Right lobe of liver (tissue), 6 donors: ENCODE measurements at regions not wholly inside any gene's neighbourhood (a gene's known extent, or its start where the extent isn't known, plus 50 kb on each side); places are given as distances from the start of the nearest gene placed in this dataset.

ENCODE experiments used
- ATAC-seq, 4 donors: fragments of 200-7000 bp; cut with Tn5 transposase; one replicate each; pipeline ENCODE4 v1.9.1; 2020; ENCODE audit warnings: mild to moderate bottlenecking in 4 of 4, moderate library complexity in 4 of 4
- DNase-seq, 3 donors: peaks; one replicate each; pipeline ENCODE4 v3.0.0-alpha.2; 2020
- H3K27ac ChIP-seq, 3 donors: fragments of 200-600 bp; one replicate each; pipeline ENCODE4 v1.8.0; 2022
- H3K27me3 ChIP-seq, 2 donors: fragments of 200-600 bp; one replicate each; pipeline ENCODE4 v1.8.0; 2022
- H3K36me3 ChIP-seq, 4 donors: fragments of 200-600 bp; sonication (generic) in 1 of 4; one replicate each; pipeline versions ENCODE4 v1.5.1 to v1.8.0; 2017 to 2022; ENCODE audit warnings: control low read depth in 1 of 4
- H3K4me1 ChIP-seq, 4 donors: fragments of 200-600 bp; sonication (generic) in 1 of 4; one replicate each; pipeline versions ENCODE4 v1.5.1 to v1.8.0; 2017 to 2022; ENCODE audit warnings: control low read depth in 1 of 4
- H3K4me3 ChIP-seq, 3 donors: fragments of 200-600 bp; one replicate each; pipeline ENCODE4 v1.8.0; 2022
- H3K9me3 ChIP-seq, 4 donors: fragments of 200-600 bp; sonication (generic) in 1 of 4; one replicate each; pipeline versions ENCODE4 v1.5.1 to v1.8.0; 2017 to 2022; ENCODE audit warnings: control low read depth in 1 of 4
- CTCF ChIP-seq, 4 donors: fragments of 200-600 bp in 3 of 4; fragments of 450-650 bp in 1 of 4; IDR thresholded peaks; one replicate each; pipeline versions ENCODE4 v1.5.1 to v1.8.0; 2016 to 2022; ENCODE audit warnings: antibody characterized with exemption in 4 of 4, mild to moderate bottlenecking in 2 of 4
- POLR2A ChIP-seq: fragments of 450-650 bp; IDR thresholded peaks from one replicate; pipeline ENCODE4 v1.6.1; 2017; ENCODE audit warnings: antibody characterized with exemption, mild to moderate bottlenecking
- WGBS: methylation state at CpG from one replicate; pipeline ENCODE4 v1.1.6; 2018; ENCODE audit warnings: low coverage, low lambda C conversion rate; ENCODE audit not compliant: insufficient coverage; ENCODE audit errors: missing lambda C conversion rate; 5-methylcytosine and 5-hydroxymethylcytosine counted together
- intact Hi-C, 2 donors: fragments of 100-400 bp; cut with DNase I; formaldehyde crosslinking; loops; one replicate each; pipeline versions ENCODE4 v1.11.2 to v1.14.1; 2022
- donor health status: DM: no; HTN: yes; CAD: no.
- donor health status: DM: no; HTN: no; CAD: no.
- donor health status: DM: no; HTN: no; CAD: no.
- donor health status: DM: no; HTN: yes; CAD: no.
- donor health status: DM: no; HTN: yes; CAD: no.

GRCh38 chr10:110414548-110415309 lies 83.0 kb upstream of the DUSP5 start:
- peak; percentile 19 to 40 (median 38) for ATAC-seq
- no peak overlapping the region for H3K4me3 ChIP-seq
- intact Hi-C loops = no loop called here
- H3K4me1 ChIP-seq = peaks cover 0 to 24% (median 6%) of the 10 kb centered on the region in 4 donors
- H3K27ac ChIP-seq = no peak overlapping the region
- TF ChIP-seq POLR2A (no peak), CTCF (IDR thresholded peaks at IDR 0.05) (no peak)
- H3K36me3 ChIP-seq = no peaks in the 10 kb centered on the region
- no peaks in the 10 kb centered on the region for H3K9me3 ChIP-seq
- no peaks in the 10 kb centered on the region for H3K27me3 ChIP-seq
- no peak for DNase-seq
- WGBS = 70% methylated on average over 4 of the region's 10 CpGs

GRCh38 chr10:110415809-110416208 lies 81.9 kb upstream of the DUSP5 start:
- H3K36me3 ChIP-seq = no peaks in the 10 kb centered on the region
- peaks cover 0 to 28% (median 6%) of the 10 kb centered on the region in 4 donors for H3K4me1 ChIP-seq
- no peaks in the 10 kb centered on the region for H3K9me3 ChIP-seq
- H3K27ac ChIP-seq = no peak overlapping the region
- intact Hi-C loops = no loop called here
- H3K27me3 ChIP-seq = no peaks in the 10 kb centered on the region
- TF ChIP-seq CTCF (IDR thresholded peaks at IDR 0.05) (no peak), POLR2A (no peak)
- DNase-seq (no peak), ATAC-seq (peak in 1 of 4 donors; percentile 29)
- no peak overlapping the region for H3K4me3 ChIP-seq
- WGBS = 60% methylated on average over 3 of the region's 3 CpGs

- H3K36me3 ChIP-seq = no peaks in the 10 kb centered on the region
- WGBS = 60% methylated on average over 1 of the region's 7 CpGs
- no peak for DNase-seq
- no peak for ATAC-seq
- no peaks in the 10 kb centered on the region for H3K9me3 ChIP-seq
- TF ChIP-seq POLR2A (no peak), CTCF (IDR thresholded peaks at IDR 0.05) (no peak)
- H3K4me1 ChIP-seq = peaks cover 0 to 25% (median 6%) of the 10 kb centered on the region in 4 donors
- no peaks in the 10 kb centered on the region for H3K27me3 ChIP-seq
- intact Hi-C loops = no loop called here
- no peak overlapping the region for H3K27ac ChIP-seq
- H3K4me3 ChIP-seq = no peak overlapping the region
Measured at GRCh38 chr10:110416776-110417711, 80.7 kb upstream of the DUSP5 start.

- peaks cover 0 to 14% (median 3%) of the 10 kb centered on the region in 4 donors for H3K4me1 ChIP-seq
- intact Hi-C loops = no loop called here
- no peak overlapping the region for H3K4me3 ChIP-seq
- no peak for TF ChIP-seq POLR2A
- H3K36me3 ChIP-seq = no peaks in the 10 kb centered on the region
- DNase-seq = no peak
- no peak overlapping the region for H3K27ac ChIP-seq
- 76% methylated on average over 6 of the region's 6 CpGs for WGBS
- no peaks in the 10 kb centered on the region for H3K9me3 ChIP-seq
- no peaks in the 10 kb centered on the region for H3K27me3 ChIP-seq
- ATAC-seq = no peak
Measured at GRCh38 chr10:110418218-110418617, 79.5 kb upstream of the DUSP5 start.

- 77% methylated on average over 5 of the region's 5 CpGs for WGBS
- H3K9me3 ChIP-seq = no peaks in the 10 kb centered on the region
- ATAC-seq (no peak), DNase-seq (no peak)
- no peak overlapping the region for H3K27ac ChIP-seq
- H3K4me3 ChIP-seq = no peak overlapping the region
- no peak for TF ChIP-seq POLR2A
- TF ChIP-seq CTCF (IDR thresholded peaks at IDR 0.05) = no peak
- no peaks in the 10 kb centered on the region for H3K36me3 ChIP-seq
- peaks cover 0 to 8% (median 0%) of the 10 kb centered on the region in 4 donors for H3K4me1 ChIP-seq
- H3K27me3 ChIP-seq = no peaks in the 10 kb centered on the region
- intact Hi-C loops = no loop called here
Measured at GRCh38 chr10:110419265-110419664, 78.4 kb upstream of the DUSP5 start.
